ENCODE measurements at regions not wholly inside any gene's neighbourhood (a gene's known extent, or its start where the extent isn't known, plus 50 kb on each side); places are given as distances from the start of the nearest gene placed in this dataset.

GRCh38 chr3:73783811-73784210 lies 159.1 kb upstream of the PDZRN3 start:
- DNase-seq = no peak

- no peak for DNase-seq
Observed at GRCh38 chr3:73781541-73781940, 156.8 kb upstream of the PDZRN3 start.

- DNase-seq = no peak
Observed at GRCh38 chr3:73774645-73775044, 149.9 kb upstream of the PDZRN3 start.

- DNase-seq = no peak
Observed at GRCh38 chr3:73773233-73773632, 148.5 kb upstream of the PDZRN3 start.

- DNase-seq = no peak
Observed at GRCh38 chr3:73772076-73772886, 147.5 kb upstream of the PDZRN3 start.

- no peak for DNase-seq
Observed at GRCh38 chr3:73768524-73769308, 144.0 kb upstream of the PDZRN3 start.

GRCh38 chr3:73766599-73767381 lies 142.0 kb upstream of the PDZRN3 start:
- DNase-seq = no peak

GRCh38 chr3:73765878-73766545 lies 141.3 kb upstream of the PDZRN3 start:
- DNase-seq = no peak

- DNase-seq = no peak
Observed at GRCh38 chr3:73762855-73763254, 138.1 kb upstream of the PDZRN3 start.

- no peak for DNase-seq
Observed at GRCh38 chr3:73759297-73759711, 134.6 kb upstream of the PDZRN3 start.

- DNase-seq = no peak
Observed at GRCh38 chr3:73757536-73757935, 132.8 kb upstream of the PDZRN3 start.

GRCh38 chr3:73753985-73754384 lies 129.2 kb upstream of the PDZRN3 start:
- DNase-seq = no peak

- no peak for DNase-seq
Observed at GRCh38 chr3:73752338-73752737, 127.6 kb upstream of the PDZRN3 start.

- DNase-seq = no peak
Observed at GRCh38 chr3:73746623-73747022, 121.9 kb upstream of the PDZRN3 start.

GRCh38 chr3:73745526-73746191 lies 120.9 kb upstream of the PDZRN3 start:
- no peak for DNase-seq

GRCh38 chr3:73743551-73743950 lies 118.8 kb upstream of the PDZRN3 start:
- no peak for DNase-seq

- no peak for DNase-seq
Observed at GRCh38 chr3:73739791-73740453, 115.2 kb upstream of the PDZRN3 start.

GRCh38 chr3:73738711-73739110 lies 114.0 kb upstream of the PDZRN3 start:
- no peak for DNase-seq

GRCh38 chr3:73734211-73735089 lies 109.7 kb upstream of the PDZRN3 start:
- DNase-seq = no peak

- no peak for DNase-seq
Observed at GRCh38 chr3:73733746-73734145, 109.0 kb upstream of the PDZRN3 start.
